Endothelial cell of umbilical vein (primary cell): ENCODE measurements at regions not wholly inside any gene's neighbourhood (a gene's known extent, or its start where the extent isn't known, plus 50 kb on each side); places are given as distances from the start of the nearest gene placed in this dataset.

Experiments used
- EZH2 ChIP-seq: IDR thresholded peaks from 2 replicates; pipeline ENCODE4 v1.6.1; 2012; ENCODE audit warnings: borderline replicate concordance, low read depth, mild to moderate bottlenecking, moderate library complexity, low read length, inconsistent platforms; ENCODE audit not compliant: severe bottlenecking
- FOS ChIP-seq: IDR thresholded peaks from 2 replicates; pipeline ENCODE4 v1.6.1; 2011; ENCODE audit warnings: mild to moderate bottlenecking, low read length, moderate library complexity, borderline replicate concordance; ENCODE audit not compliant: insufficient read depth
- GATA2 ChIP-seq: IDR thresholded peaks from 2 replicates; pipeline ENCODE4 v1.7.0; 2011; ENCODE audit warnings: low read depth, mild to moderate bottlenecking, moderate library complexity, mixed read lengths, low read length; ENCODE audit not compliant: insufficient read length, insufficient read depth
- JUN ChIP-seq: IDR thresholded peaks from 2 replicates; pipeline ENCODE4 v1.6.1; 2011; ENCODE audit warnings: borderline replicate concordance, low read depth; ENCODE audit not compliant: insufficient read length, insufficient read depth
- MYC ChIP-seq: IDR thresholded peaks from one replicate; pipeline ENCODE4 v1.6.1; 2011; ENCODE audit warnings: mild to moderate bottlenecking, low read depth, low read length
- POLR2A ChIP-seq: IDR thresholded peaks from 2 replicates; pipeline ENCODE4 v1.6.1; 2012; ENCODE audit warnings: low read depth, mild to moderate bottlenecking, control low read depth, low read length
- POLR2AphosphoS5 ChIP-seq: IDR thresholded peaks from 2 replicates; pipeline ENCODE4 v1.6.1; 2012; ENCODE audit warnings: low read depth, mild to moderate bottlenecking, control low read depth, low read length, moderate library complexity; ENCODE audit not compliant: insufficient read depth
- TF ChIP-seq, protein P1 (sequence below), 2 donors: IDR thresholded peaks; 1 replicate in 1 of 2; 2 replicates in 1 of 2; pipeline ENCODE4 v1.5.1; 2011; ENCODE audit warnings: low read length in 2 of 2, mild to moderate bottlenecking in 2 of 2, moderate library complexity in 2 of 2, control low read depth in 1 of 2, inconsistent platforms in 1 of 2, low read depth in 1 of 2; ENCODE audit not compliant: insufficient read depth in 1 of 2; ENCODE audit errors: extremely low read depth in 1 of 2
- TF ChIP-seq, protein P2 (sequence below): IDR thresholded peaks from 2 replicates; pipeline ENCODE4 v1.6.1; 2011; ENCODE audit not compliant: insufficient read depth, insufficient read length

DNA sequence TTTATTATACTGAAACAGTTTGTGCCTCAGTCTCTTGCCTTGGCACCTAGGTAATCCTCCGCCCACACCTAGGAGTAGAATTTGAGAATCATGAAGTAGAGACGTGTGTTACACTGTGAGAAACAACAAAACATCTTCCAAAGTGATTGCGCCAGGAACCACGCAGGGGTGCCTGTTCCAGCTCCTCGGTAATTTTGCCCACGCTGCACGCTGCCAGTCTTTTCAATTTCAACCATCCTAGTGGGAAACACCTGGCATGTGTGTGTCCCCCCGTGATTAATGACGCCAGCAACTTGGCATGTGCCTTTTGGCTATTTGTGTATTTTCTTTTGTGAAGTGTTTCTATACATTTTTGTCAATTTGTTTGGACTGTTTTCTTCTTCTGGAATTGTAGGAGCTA lies 919.1 kb downstream of the BRD1 start:
- TF ChIP-seq EZH2 (no peak), POLR2A (no peak), POLR2AphosphoS5 (no peak), JUN (no peak), GATA2 (no peak), FOS (no peak), MYC (no peak)
- TF ChIP-seq, protein P1, sequence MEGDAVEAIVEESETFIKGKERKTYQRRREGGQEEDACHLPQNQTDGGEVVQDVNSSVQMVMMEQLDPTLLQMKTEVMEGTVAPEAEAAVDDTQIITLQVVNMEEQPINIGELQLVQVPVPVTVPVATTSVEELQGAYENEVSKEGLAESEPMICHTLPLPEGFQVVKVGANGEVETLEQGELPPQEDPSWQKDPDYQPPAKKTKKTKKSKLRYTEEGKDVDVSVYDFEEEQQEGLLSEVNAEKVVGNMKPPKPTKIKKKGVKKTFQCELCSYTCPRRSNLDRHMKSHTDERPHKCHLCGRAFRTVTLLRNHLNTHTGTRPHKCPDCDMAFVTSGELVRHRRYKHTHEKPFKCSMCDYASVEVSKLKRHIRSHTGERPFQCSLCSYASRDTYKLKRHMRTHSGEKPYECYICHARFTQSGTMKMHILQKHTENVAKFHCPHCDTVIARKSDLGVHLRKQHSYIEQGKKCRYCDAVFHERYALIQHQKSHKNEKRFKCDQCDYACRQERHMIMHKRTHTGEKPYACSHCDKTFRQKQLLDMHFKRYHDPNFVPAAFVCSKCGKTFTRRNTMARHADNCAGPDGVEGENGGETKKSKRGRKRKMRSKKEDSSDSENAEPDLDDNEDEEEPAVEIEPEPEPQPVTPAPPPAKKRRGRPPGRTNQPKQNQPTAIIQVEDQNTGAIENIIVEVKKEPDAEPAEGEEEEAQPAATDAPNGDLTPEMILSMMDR (IDR thresholded peaks at IDR 0.05; ENCODE audit: extremely low read depth in 1 of 2, insufficient read depth in 1 of 2, low read depth in 1 of 2, low read length in 2 of 2), result no peak
- TF ChIP-seq, protein P2, sequence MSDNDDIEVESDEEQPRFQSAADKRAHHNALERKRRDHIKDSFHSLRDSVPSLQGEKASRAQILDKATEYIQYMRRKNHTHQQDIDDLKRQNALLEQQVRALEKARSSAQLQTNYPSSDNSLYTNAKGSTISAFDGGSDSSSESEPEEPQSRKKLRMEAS, result no peak
